Caco-2 (cell line): ENCODE measurements at regions not wholly inside any gene's neighbourhood (a gene's known extent, or its start where the extent isn't known, plus 50 kb on each side); places are given as distances from the start of the nearest gene placed in this dataset.

Source experiments
- BruUV-seq: library from RNA; stranded (reverse); fragments of 400-500 nt; replicated peaks from 2 replicates; lab custom pipeline; 2021; lab: Mats Ljungman, UMichigan
- CTCF ChIA-PET: fragments of 300-600 bp; sonication (Branson Sonifier 250); formaldehyde crosslinking; loops from one replicate; lab custom pipeline; 2022; ENCODE audit warnings: antibody characterized with exemption; lab: Charles Lee
- POLR2A ChIA-PET: fragments of 300-600 bp; sonication (Branson Sonifier 250); formaldehyde crosslinking; loops from one replicate; lab custom pipeline; 2022; ENCODE audit warnings: antibody characterized with exemption; lab: Charles Lee
- DNase-seq, 2 experiments: peaks; one replicate each; pipeline versions ENCODE4 v3.0.0 to v3.0.0-alpha.2; 2020 to 2022
- H3K27me3 ChIP-seq: replicated peaks from 2 replicates; pipeline ENCODE4 v1.6.0; 2011; ENCODE audit warnings: low read length; ENCODE audit not compliant: control insufficient read depth, insufficient read depth
- H3K36me3 ChIP-seq: 2 replicates; pipeline ENCODE4 v1.5.1; 2011; ENCODE audit warnings: low read length; ENCODE audit not compliant: control insufficient read depth, insufficient read depth
- H3K4me1 ChIP-seq: fragments of 250-450 bp; sonication (Bioruptor Pico); 2 replicates; pipeline ENCODE4 v1.5.1; 2020; ENCODE audit warnings: mild to moderate bottlenecking
- H3K4me3 ChIP-seq: 2 replicates; pipeline ENCODE4 v1.5.1; 2011; ENCODE audit warnings: low read depth, mild to moderate bottlenecking, control low read depth, low read length
- H3K9me3 ChIP-seq: fragments of 250-450 bp; sonication (Bioruptor Pico); 2 replicates; pipeline ENCODE4 v1.5.1; 2020; ENCODE audit warnings: mild to moderate bottlenecking, moderate library complexity
- H3K27ac Mint-ChIP-seq: one replicate; pipeline ENCODE4 v1.8.0; 2022; ENCODE audit warnings: mixed read lengths; ENCODE audit not compliant: unreplicated experiment
- H3K27me3 Mint-ChIP-seq: one replicate; pipeline ENCODE4 v1.8.0; 2022; ENCODE audit warnings: mixed read lengths; ENCODE audit not compliant: insufficient read depth, unreplicated experiment
- H3K36me3 Mint-ChIP-seq: one replicate; pipeline ENCODE4 v1.8.0; 2022; ENCODE audit warnings: mild to moderate bottlenecking, mixed read lengths; ENCODE audit not compliant: insufficient read depth, unreplicated experiment
- H3K4me1 Mint-ChIP-seq: one replicate; pipeline ENCODE4 v1.8.0; 2022; ENCODE audit warnings: low read depth, mixed read lengths; ENCODE audit not compliant: unreplicated experiment
- H3K4me3 Mint-ChIP-seq: one replicate; pipeline ENCODE4 v1.8.0; 2022; ENCODE audit warnings: mild to moderate bottlenecking, moderate library complexity, mixed read lengths; ENCODE audit not compliant: unreplicated experiment
- H3K9me3 Mint-ChIP-seq: one replicate; pipeline ENCODE4 v1.8.0; 2022; ENCODE audit warnings: mixed read lengths; ENCODE audit not compliant: unreplicated experiment
- CTCF ChIP-seq, 2 experiments: fragments of 200-600 bp in 1 of 2; IDR thresholded peaks; 1 replicate in 1 of 2; 2 replicates in 1 of 2; pipeline versions ENCODE4 v1.5.1 to v1.8.0; 2011 to 2022; ENCODE audit warnings: antibody characterized with exemption in 1 of 2, control low read depth in 1 of 2, inconsistent platforms in 1 of 2, low read depth in 1 of 2, low read length in 1 of 2, mild to moderate bottlenecking in 1 of 2, moderate library complexity in 1 of 2; ENCODE audit not compliant: insufficient read depth in 1 of 2, severe bottlenecking in 1 of 2, unreplicated experiment in 1 of 2
- intact Hi-C: fragments of 100-400 bp; cut with micrococcal nuclease; formaldehyde crosslinking; loops from one replicate; pipeline ENCODE4 v1.10.0; 2022; ENCODE audit not compliant: unreplicated experiment

DNA sequence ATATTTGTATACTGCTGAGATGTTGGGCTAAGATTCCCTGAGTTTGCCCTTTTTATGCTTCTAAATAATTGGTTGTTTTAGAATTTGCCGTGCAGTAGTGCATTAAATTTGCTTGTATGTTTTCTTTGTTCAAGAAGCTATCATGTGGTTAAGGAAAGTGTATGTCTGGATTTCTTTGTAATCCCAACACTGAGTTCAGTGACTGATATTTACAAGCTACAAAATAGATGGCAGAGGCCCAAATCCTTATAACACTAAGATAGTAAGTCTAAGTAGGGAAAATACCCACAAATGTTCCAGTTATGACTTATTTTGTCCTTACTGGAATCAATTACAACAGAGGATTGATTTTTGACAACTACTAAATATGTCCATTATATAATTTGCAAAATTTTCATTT, 435.0 kb upstream of the KLF12 start:
- no peak overlapping the region for H3K4me3 ChIP-seq
- Mint-ChIP-seq H3K27me3 (peaks cover 41% of the 10 kb centered on the region), H3K27ac (no peak overlapping the region), H3K4me1 (no peaks in the 10 kb centered on the region), H3K36me3 (no peaks in the 10 kb centered on the region), H3K4me3 (no peak overlapping the region), H3K9me3 (no peaks in the 10 kb centered on the region)
- BruUV-seq = no TSS peak
- intact Hi-C loops = no loop called here
- ChIA-PET CTCF (no interaction called here), POLR2A (no interaction called here)
- DNase-seq = no peak
- H3K36me3 ChIP-seq = no peaks in the 10 kb centered on the region
- TF ChIP-seq CTCF (IDR thresholded peaks at IDR 0.05; ENCODE audit: insufficient read depth in 1 of 2, low read depth in 1 of 2, low read length in 1 of 2, severe bottlenecking in 1 of 2, unreplicated experiment in 1 of 2) = no peak
- no peaks in the 10 kb centered on the region for H3K9me3 ChIP-seq
- no peaks in the 10 kb centered on the region for H3K4me1 ChIP-seq
- no peaks in the 10 kb centered on the region for H3K27me3 ChIP-seq

DNA sequence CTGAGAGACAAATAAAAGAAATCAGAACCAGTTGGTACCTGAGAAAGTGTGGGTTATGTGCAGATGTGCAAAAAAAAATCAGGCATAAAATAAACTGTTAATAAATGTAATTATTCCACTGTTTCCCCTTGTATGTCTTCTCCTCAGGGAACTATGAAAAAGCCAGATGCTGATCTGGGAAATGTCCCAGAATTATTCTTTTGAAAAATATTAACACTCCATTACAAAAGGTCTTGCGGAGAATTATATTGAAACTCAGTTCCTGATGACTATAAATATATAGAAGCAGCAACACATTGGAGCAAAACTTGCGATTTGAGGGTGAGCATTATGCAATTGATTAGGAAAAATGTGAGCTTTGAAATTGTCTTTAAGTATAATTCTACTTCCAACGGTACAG, 433.3 kb upstream of the KLF12 start:
- no peak overlapping the region for H3K4me3 Mint-ChIP-seq
- intact Hi-C loops = no loop called here
- H3K4me3 ChIP-seq = no peak overlapping the region
- no peaks in the 10 kb centered on the region for H3K4me1 Mint-ChIP-seq
- no peak overlapping the region for H3K27ac Mint-ChIP-seq
- no peaks in the 10 kb centered on the region for H3K36me3 Mint-ChIP-seq
- DNase-seq = no peak
- POLR2A ChIA-PET = no interaction called here
- CTCF ChIA-PET = no interaction called here
- no peaks in the 10 kb centered on the region; the same call in 1 of the 2 replicates for H3K27me3 ChIP-seq
- H3K4me1 ChIP-seq = no peaks in the 10 kb centered on the region
- peaks cover 37% of the 10 kb centered on the region for H3K27me3 Mint-ChIP-seq
- BruUV-seq = no TSS peak
- no peaks in the 10 kb centered on the region for H3K9me3 Mint-ChIP-seq
- H3K9me3 ChIP-seq = no peaks in the 10 kb centered on the region
- TF ChIP-seq CTCF (IDR thresholded peaks at IDR 0.05; ENCODE audit: insufficient read depth in 1 of 2, low read depth in 1 of 2, low read length in 1 of 2, severe bottlenecking in 1 of 2, unreplicated experiment in 1 of 2) = no peak
- no peaks in the 10 kb centered on the region for H3K36me3 ChIP-seq

DNA sequence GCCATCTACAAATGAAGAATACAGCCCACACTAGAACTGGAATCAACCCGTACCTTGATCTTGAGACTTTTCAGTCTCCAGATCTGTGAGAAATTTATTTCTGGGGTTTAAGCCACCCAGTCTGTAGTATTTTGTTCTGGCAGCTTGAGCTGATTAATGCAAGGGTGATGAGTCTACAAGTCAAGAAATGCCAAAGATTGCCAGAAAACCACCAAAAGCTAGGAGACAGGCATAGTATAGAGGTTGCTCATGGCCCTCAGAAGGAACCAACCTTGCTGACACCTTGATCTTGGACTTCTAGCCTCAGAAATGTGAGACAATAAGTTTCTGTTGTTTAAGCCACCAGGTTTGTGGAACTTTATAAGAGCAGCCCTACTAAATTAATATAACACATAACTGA, 428.2 kb upstream of the KLF12 start:
- DNase-seq = no peak
- no TSS peak for BruUV-seq
- Histone ChIP-seq H3K9me3 (no peaks in the 10 kb centered on the region), H3K36me3 (no peaks in the 10 kb centered on the region), H3K4me1 (no peaks in the 10 kb centered on the region; the same call in 1 of the 2 replicates), H3K4me3 (no peak overlapping the region), H3K27me3 (no peaks in the 10 kb centered on the region; the same call in 1 of the 2 replicates)
- ChIA-PET CTCF (no interaction called here), POLR2A (no interaction called here)
- no peak for TF ChIP-seq CTCF (IDR thresholded peaks at IDR 0.05; ENCODE audit: insufficient read depth in 1 of 2, low read depth in 1 of 2, low read length in 1 of 2, severe bottlenecking in 1 of 2, unreplicated experiment in 1 of 2)
- H3K27ac Mint-ChIP-seq = no peak overlapping the region
- H3K36me3 Mint-ChIP-seq = no peaks in the 10 kb centered on the region
- peaks cover 21% of the 10 kb centered on the region for H3K27me3 Mint-ChIP-seq
- H3K4me3 Mint-ChIP-seq = no peak overlapping the region
- H3K9me3 Mint-ChIP-seq = no peaks in the 10 kb centered on the region
- intact Hi-C loops = no loop called here
- no peaks in the 10 kb centered on the region for H3K4me1 Mint-ChIP-seq
